Endothelial cell of umbilical vein (primary cell): ENCODE measurements at regions not wholly inside any gene's neighbourhood (a gene's known extent, or its start where the extent isn't known, plus 50 kb on each side); places are given as distances from the start of the nearest gene placed in this dataset.

ENCODE experiments used
- BruUV-seq: library from RNA; stranded (reverse); fragments of 400-500 nt; replicated peaks from 2 replicates; lab custom pipeline; 2021; lab: Mats Ljungman, UMichigan
- CTCF ChIA-PET: fragments of 300-600, 350-600 bp; sonication (Branson Sonifier 250); formaldehyde crosslinking; loops from one replicate; lab custom pipeline; 2021; ENCODE audit warnings: antibody characterized with exemption, inconsistent platforms; lab: Charles Lee
- POLR2A ChIA-PET: fragments of 300-600, 350-600 bp; sonication (Branson Sonifier 250); formaldehyde crosslinking; loops from one replicate; lab custom pipeline; 2021; ENCODE audit warnings: antibody characterized with exemption, inconsistent platforms; lab: Charles Lee
- DNase-seq: peaks from one replicate; pipeline ENCODE4 v3.0.0-alpha.2; 2011; ENCODE audit warnings: low read depth, low spot score
- FAIRE-seq: peaks from 2 replicates; lab custom pipeline; 2011; peaks lifted over from hg19 to GRCh38; lab: Jason Lieb, UNC
- H2AFZ ChIP-seq: 2 replicates; pipeline ENCODE4 v1.6.0; 2012; ENCODE audit warnings: low read depth, low read length, control low read depth, inconsistent platforms
- H3K27ac ChIP-seq: 2 replicates; pipeline ENCODE4 v1.5.1; 2011; ENCODE audit warnings: low read depth, mild to moderate bottlenecking, control low read depth, low read length, moderate library complexity; ENCODE audit not compliant: insufficient read depth
- H3K27me3 ChIP-seq, 2 experiments: 2 replicates each; pipeline versions ENCODE4 v1.6.0 to v1.6.1; 2011; ENCODE audit warnings: low read length in 2 of 2, mixed read lengths in 1 of 2; ENCODE audit not compliant: control insufficient read depth in 2 of 2, insufficient read depth in 2 of 2
- H3K36me3 ChIP-seq, 2 experiments: 2 replicates in 1 of 2; 3 replicates in 1 of 2; pipeline ENCODE4 v1.5.1; 2011; ENCODE audit warnings: low read length in 2 of 2, mild to moderate bottlenecking in 1 of 2, moderate library complexity in 1 of 2; ENCODE audit not compliant: control insufficient read depth in 2 of 2, insufficient read depth in 2 of 2; ENCODE audit errors: extremely low read depth in 1 of 2
- H3K4me1 ChIP-seq: 3 replicates; pipeline ENCODE4 v1.5.1; 2011; ENCODE audit warnings: mild to moderate bottlenecking, low read length; ENCODE audit not compliant: control insufficient read depth, insufficient read depth; ENCODE audit errors: extremely low read depth
- H3K4me2 ChIP-seq: 2 replicates; pipeline ENCODE4 v1.6.1; 2011; ENCODE audit warnings: low read length, control low read depth, mixed read lengths; ENCODE audit not compliant: insufficient read depth
- H3K4me3 ChIP-seq, 3 experiments: fragments of 200-600 bp in 1 of 3; sonication (generic), shearing (Covaris generic) in 1 of 3; replicated peaks in 1 of 3; 2 replicates each; pipeline ENCODE4 v1.5.1; 2011 to 2016; ENCODE audit warnings: control low read depth in 3 of 3, low read length in 3 of 3, mild to moderate bottlenecking in 2 of 3, inconsistent platforms in 1 of 3, low read depth in 1 of 3, moderate library complexity in 1 of 3; ENCODE audit not compliant: insufficient read depth in 1 of 3
- H3K79me2 ChIP-seq: 2 replicates; pipeline ENCODE4 v1.6.0; 2012; ENCODE audit warnings: low read length, inconsistent platforms; ENCODE audit not compliant: control insufficient read depth, insufficient read depth
- H3K9ac ChIP-seq: replicated peaks from 2 replicates; pipeline ENCODE3; 2011; ENCODE audit warnings: low read length, control low read depth; ENCODE audit not compliant: insufficient read depth; ENCODE audit errors: extremely low read depth
- H3K9me1 ChIP-seq: replicated peaks from 3 replicates; pipeline ENCODE4 v1.6.0; 2011; ENCODE audit warnings: mild to moderate bottlenecking, low read length; ENCODE audit not compliant: control insufficient read depth, insufficient read depth; ENCODE audit errors: extremely low read depth
- H3K9me3 ChIP-seq: replicated peaks from 2 replicates; pipeline ENCODE4 v1.5.1; 2012; ENCODE audit warnings: low read length, inconsistent platforms; ENCODE audit not compliant: control insufficient read depth, insufficient read depth
- H4K20me1 ChIP-seq: replicated peaks from 2 replicates; pipeline ENCODE3; 2011; ENCODE audit warnings: mild to moderate bottlenecking, low read length; ENCODE audit not compliant: control insufficient read depth, insufficient read depth; ENCODE audit errors: extremely low read depth
- CTCF ChIP-seq, 2 donors: IDR thresholded peaks; 1 replicate in 1 of 2; 2 replicates in 1 of 2; pipeline ENCODE4 v1.5.1; 2011; ENCODE audit warnings: low read length in 2 of 2, mild to moderate bottlenecking in 2 of 2, moderate library complexity in 2 of 2, control low read depth in 1 of 2, inconsistent platforms in 1 of 2, low read depth in 1 of 2; ENCODE audit not compliant: insufficient read depth in 1 of 2; ENCODE audit errors: extremely low read depth in 1 of 2
- EZH2 ChIP-seq: IDR thresholded peaks from 2 replicates; pipeline ENCODE4 v1.6.1; 2012; ENCODE audit warnings: borderline replicate concordance, low read depth, mild to moderate bottlenecking, moderate library complexity, low read length, inconsistent platforms; ENCODE audit not compliant: severe bottlenecking
- FOS ChIP-seq: IDR thresholded peaks from 2 replicates; pipeline ENCODE4 v1.6.1; 2011; ENCODE audit warnings: mild to moderate bottlenecking, low read length, moderate library complexity, borderline replicate concordance; ENCODE audit not compliant: insufficient read depth
- GATA2 ChIP-seq: IDR thresholded peaks from 2 replicates; pipeline ENCODE4 v1.7.0; 2011; ENCODE audit warnings: low read depth, mild to moderate bottlenecking, moderate library complexity, mixed read lengths, low read length; ENCODE audit not compliant: insufficient read length, insufficient read depth
- JUN ChIP-seq: IDR thresholded peaks from 2 replicates; pipeline ENCODE4 v1.6.1; 2011; ENCODE audit warnings: borderline replicate concordance, low read depth; ENCODE audit not compliant: insufficient read length, insufficient read depth
- MAX ChIP-seq: IDR thresholded peaks from 2 replicates; pipeline ENCODE4 v1.6.1; 2011; ENCODE audit not compliant: insufficient read depth, insufficient read length
- MYC ChIP-seq: IDR thresholded peaks from one replicate; pipeline ENCODE4 v1.6.1; 2011; ENCODE audit warnings: mild to moderate bottlenecking, low read depth, low read length
- POLR2A ChIP-seq: IDR thresholded peaks from 2 replicates; pipeline ENCODE4 v1.6.1; 2012; ENCODE audit warnings: low read depth, mild to moderate bottlenecking, control low read depth, low read length
- POLR2AphosphoS5 ChIP-seq: IDR thresholded peaks from 2 replicates; pipeline ENCODE4 v1.6.1; 2012; ENCODE audit warnings: low read depth, mild to moderate bottlenecking, control low read depth, low read length, moderate library complexity; ENCODE audit not compliant: insufficient read depth
- dilution Hi-C: fragments of 300-500 bp; cut with MboI; formaldehyde crosslinking; loops from one replicate; pipeline ENCODE4 v1.15.0; 2019; ENCODE audit warnings: low sequenced_read_pairs; ENCODE audit not compliant: extremely low pct_ligation_motif_present
- intact Hi-C: fragments of 100-400 bp; cut with micrococcal nuclease; formaldehyde crosslinking; loops from one replicate; pipeline ENCODE4 v1.10.0; 2022

- ChIA-PET POLR2A (no interaction called here), CTCF (no interaction called here)
- H3K9me3 ChIP-seq = no peaks in the 10 kb centered on the region
- H3K4me1 ChIP-seq = no peaks in the 10 kb centered on the region
- no peak for DNase-seq
- H3K9me1 ChIP-seq = no peaks in the 10 kb centered on the region
- no peak overlapping the region for H3K9ac ChIP-seq
- H3K27ac ChIP-seq = no peak overlapping the region
- H4K20me1 ChIP-seq = no peaks in the 10 kb centered on the region
- H3K4me3 ChIP-seq = no peak overlapping the region
- no peak overlapping the region for H2AFZ ChIP-seq
- no peaks in the 10 kb centered on the region for H3K36me3 ChIP-seq
- FAIRE-seq = no peak
- no peak overlapping the region for H3K4me2 ChIP-seq
- intact Hi-C loops = no loop called here
- TF ChIP-seq MYC (no peak), POLR2AphosphoS5 (no peak), FOS (no peak), POLR2A (no peak), JUN (no peak), CTCF (IDR thresholded peaks at IDR 0.05; ENCODE audit: extremely low read depth in 1 of 2, insufficient read depth in 1 of 2, low read depth in 1 of 2, low read length in 2 of 2) (no peak)
- H3K79me2 ChIP-seq = no peaks in the 10 kb centered on the region
- BruUV-seq = no TSS peak
- dilution Hi-C loops = no loop called here
- no peaks in the 10 kb centered on the region for H3K27me3 ChIP-seq
Observed at GRCh38 chr5:136439367-136439766, 74.0 kb upstream of the TRPC7 start.

- Histone ChIP-seq H2AFZ (no peak overlapping the region), H3K4me3 (no peak overlapping the region), H3K9me3 (no peaks in the 10 kb centered on the region), H3K36me3 (no peaks in the 10 kb centered on the region), H3K9ac (no peak overlapping the region), H3K4me2 (no peak overlapping the region), H3K79me2 (no peaks in the 10 kb centered on the region), H4K20me1 (no peaks in the 10 kb centered on the region), H3K27ac (no peak overlapping the region), H3K4me1 (no peaks in the 10 kb centered on the region), H3K9me1 (no peaks in the 10 kb centered on the region), H3K27me3 (peaks cover 0 to 2% of the 10 kb centered on the region in 2 experiments)
- intact Hi-C loops (no loop called here), dilution Hi-C loops (no loop called here)
- TF ChIP-seq MAX (no peak), EZH2 (no peak), MYC (no peak), CTCF (IDR thresholded peaks at IDR 0.05; ENCODE audit: extremely low read depth in 1 of 2, insufficient read depth in 1 of 2, low read depth in 1 of 2, low read length in 2 of 2) (no peak), GATA2 (no peak), JUN (no peak), POLR2AphosphoS5 (no peak), POLR2A (no peak), FOS (no peak)
- ChIA-PET POLR2A (no interaction called here), CTCF (no interaction called here)
- DNase-seq (no peak), FAIRE-seq (no peak)
- no TSS peak for BruUV-seq
Observed at GRCh38 chr5:136435946-136436543, 70.7 kb upstream of the TRPC7 start.
